Neuron (in vitro differentiated cells): ENCODE measurements at regions not wholly inside any gene's neighbourhood (a gene's known extent, or its start where the extent isn't known, plus 50 kb on each side); places are given as distances from the start of the nearest gene placed in this dataset.

Experiments
- H2AFZ ChIP-seq: one replicate; pipeline ENCODE4 v1.6.1; 2013; ENCODE audit warnings: low read depth, mild to moderate bottlenecking, inconsistent platforms, low read length, moderate library complexity
- H3K27me3 ChIP-seq: one replicate; pipeline ENCODE4 v1.6.1; 2013; ENCODE audit warnings: low read length; ENCODE audit not compliant: insufficient read depth
- H3K36me3 ChIP-seq: one replicate; pipeline ENCODE4 v1.6.1; 2013; ENCODE audit warnings: low read length; ENCODE audit not compliant: insufficient read depth
- H3K4me1 ChIP-seq: one replicate; pipeline ENCODE4 v1.6.1; 2013; ENCODE audit warnings: low read length; ENCODE audit not compliant: insufficient read depth
- H3K4me3 ChIP-seq: 2 replicates; pipeline ENCODE4 v1.5.1; 2013; ENCODE audit warnings: mild to moderate bottlenecking, low read length, moderate library complexity
- H3K9me3 ChIP-seq: one replicate; pipeline ENCODE4 v1.6.1; 2013; ENCODE audit warnings: low read length

DNA sequence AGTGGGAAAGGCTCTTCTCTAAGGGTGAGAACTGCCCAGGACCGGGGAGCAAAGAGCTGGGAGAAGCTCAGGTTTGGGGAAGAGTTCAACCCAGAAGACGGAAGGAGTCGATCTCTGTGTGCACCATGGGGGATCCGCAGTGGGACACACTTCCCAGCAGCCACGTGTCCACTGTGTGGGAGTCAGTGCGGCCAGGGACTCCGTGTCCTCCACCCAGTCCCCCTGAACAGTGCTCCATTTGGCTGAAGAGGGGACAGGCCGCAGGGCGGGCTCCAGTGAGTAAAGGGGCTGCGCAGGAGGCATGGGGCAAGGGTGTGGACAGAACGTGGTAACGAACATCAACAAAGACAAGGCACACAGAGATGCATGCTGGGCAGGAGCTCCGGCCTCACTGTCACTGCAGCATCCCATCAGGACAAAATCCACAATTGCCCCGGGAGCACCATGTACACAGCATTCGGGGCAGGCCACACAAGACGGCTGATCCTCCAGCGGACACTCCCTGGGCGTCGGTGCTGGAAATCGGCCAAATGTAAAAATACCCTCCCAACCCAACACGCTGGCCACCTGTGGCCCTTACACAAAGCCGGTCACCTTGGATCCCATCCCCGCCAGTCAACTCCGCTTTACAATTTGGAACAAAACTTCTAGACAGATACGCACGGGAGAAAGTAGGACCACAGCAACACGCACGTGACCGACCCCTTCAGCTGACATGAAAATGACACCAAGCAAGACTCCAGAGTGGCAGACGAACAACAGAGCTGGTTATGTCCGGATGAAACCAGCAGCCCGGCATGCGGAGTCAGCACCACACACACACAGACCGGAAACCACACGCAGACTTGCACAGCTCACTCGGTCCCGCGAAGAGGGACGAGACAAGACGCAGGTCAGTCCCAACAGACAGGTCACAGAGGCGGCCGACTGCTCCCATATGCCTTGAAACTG lies 366.8 kb downstream of the SHANK2 start:
- H2AFZ ChIP-seq: no peak overlapping the region
- peaks cover 9% of the 10 kb centered on the region for H3K9me3 ChIP-seq
- H3K36me3 ChIP-seq: no peaks in the 10 kb centered on the region
- H3K4me3 ChIP-seq: no peak overlapping the region
- peaks cover 35% of the 10 kb centered on the region for H3K4me1 ChIP-seq
- H3K27me3 ChIP-seq: no peaks in the 10 kb centered on the region

DNA sequence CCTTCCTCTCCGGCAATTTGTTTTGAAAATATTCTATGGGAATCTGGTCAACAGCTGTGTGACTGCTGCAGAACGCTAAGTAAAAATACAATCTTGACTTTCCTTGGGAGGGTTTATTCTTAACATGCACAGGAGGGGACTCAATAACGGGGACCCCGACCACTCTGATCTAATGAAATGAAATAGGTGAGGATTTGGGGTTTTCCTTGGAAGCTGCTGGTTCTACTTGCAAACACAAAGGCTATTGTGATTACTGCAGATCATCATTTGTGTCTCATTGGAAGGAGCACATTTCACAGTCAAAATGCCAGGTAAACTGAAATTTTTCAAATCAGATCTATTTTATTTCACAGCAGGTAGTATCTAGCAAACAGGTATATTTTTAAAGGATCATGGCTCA lies 366.1 kb downstream of the SHANK2 start:
- Histone ChIP-seq H3K9me3 (peaks cover 9% of the 10 kb centered on the region), H3K4me1 (peaks cover 35% of the 10 kb centered on the region), H3K4me3 (no peak overlapping the region), H3K36me3 (no peaks in the 10 kb centered on the region), H3K27me3 (no peaks in the 10 kb centered on the region), H2AFZ (no peak overlapping the region)

DNA sequence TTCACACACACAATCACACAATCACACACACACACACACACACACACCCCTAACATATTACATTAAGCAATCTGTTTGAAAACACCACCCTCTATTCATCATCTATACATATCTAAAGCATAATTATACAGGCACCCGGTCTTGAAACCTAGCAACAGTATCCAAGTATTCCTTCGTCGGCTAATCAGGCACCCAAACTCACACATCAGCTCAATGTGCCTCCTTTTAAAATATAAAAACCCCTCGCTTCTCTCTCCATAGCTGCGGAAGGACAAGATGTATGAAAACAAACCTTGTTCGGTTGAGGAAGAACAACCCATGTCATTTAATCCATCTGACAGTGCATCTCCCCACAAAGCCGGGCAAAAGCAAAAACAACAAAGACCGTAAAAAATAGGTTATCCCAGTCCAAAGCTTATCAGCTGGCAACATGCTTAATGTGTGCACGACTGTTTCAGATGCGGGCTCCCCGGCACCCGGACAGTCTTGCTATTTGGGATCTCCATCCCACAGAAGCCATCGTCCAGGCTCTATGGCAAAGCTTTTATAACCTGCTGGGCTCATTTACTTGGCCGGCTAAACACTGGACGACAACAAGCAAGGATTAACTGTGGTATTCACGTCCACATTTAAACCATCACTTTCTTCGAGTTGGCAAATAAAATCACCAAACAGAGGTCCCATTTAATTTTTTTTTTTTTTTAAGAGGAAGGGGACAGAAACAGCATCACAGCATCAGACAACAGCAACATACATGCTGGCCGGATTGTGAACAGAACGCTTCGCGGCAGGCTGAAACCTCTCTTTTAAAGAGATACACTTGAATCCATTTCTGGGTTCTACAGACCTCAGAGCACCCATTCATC lies 365.5 kb downstream of the SHANK2 start:
- Histone ChIP-seq H3K4me3 (no peak overlapping the region), H3K9me3 (peaks cover 9% of the 10 kb centered on the region), H3K4me1 (peaks cover 40% of the 10 kb centered on the region), H3K27me3 (no peaks in the 10 kb centered on the region), H2AFZ (no peak overlapping the region), H3K36me3 (no peaks in the 10 kb centered on the region)

DNA sequence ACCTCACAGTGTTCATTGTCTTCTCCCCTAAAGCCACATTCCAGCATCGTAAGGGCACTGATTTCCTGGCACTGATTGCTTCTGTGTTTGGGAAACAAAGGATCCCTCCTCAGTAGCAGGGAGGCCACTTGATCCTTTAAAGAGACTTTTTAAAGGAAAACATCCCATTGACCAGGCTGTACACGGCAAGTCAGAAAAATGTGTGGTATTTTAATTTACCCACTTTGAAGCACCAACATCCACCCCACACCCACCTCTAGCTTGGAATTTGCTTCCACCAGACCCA lies 364.9 kb downstream of the SHANK2 start:
- peaks cover 9% of the 10 kb centered on the region for H3K9me3 ChIP-seq
- no peaks in the 10 kb centered on the region for H3K36me3 ChIP-seq
- H2AFZ ChIP-seq: no peak overlapping the region
- H3K4me1 ChIP-seq: peaks cover 39% of the 10 kb centered on the region
- H3K27me3 ChIP-seq: no peaks in the 10 kb centered on the region
- H3K4me3 ChIP-seq: no peak overlapping the region

DNA sequence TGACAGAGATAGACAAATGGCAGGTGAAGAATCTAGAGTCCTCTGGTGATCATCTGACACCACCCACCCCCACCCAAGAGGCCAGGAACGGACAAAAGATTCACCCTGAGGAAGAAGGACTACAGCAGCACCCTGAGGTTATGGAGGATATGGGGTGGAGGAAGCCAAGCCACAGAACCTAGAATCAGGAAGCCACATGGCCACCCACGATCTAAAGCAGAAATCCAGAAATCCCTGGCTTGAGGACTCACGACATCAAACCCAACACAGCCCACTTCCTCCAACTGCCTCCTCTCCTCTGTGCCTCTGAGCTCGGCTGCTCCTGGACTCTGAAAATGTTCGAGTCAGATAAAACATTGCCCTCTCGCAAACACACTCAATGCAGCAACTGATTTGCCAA lies 364.3 kb downstream of the SHANK2 start:
- H3K27me3 ChIP-seq: no peaks in the 10 kb centered on the region

DNA sequence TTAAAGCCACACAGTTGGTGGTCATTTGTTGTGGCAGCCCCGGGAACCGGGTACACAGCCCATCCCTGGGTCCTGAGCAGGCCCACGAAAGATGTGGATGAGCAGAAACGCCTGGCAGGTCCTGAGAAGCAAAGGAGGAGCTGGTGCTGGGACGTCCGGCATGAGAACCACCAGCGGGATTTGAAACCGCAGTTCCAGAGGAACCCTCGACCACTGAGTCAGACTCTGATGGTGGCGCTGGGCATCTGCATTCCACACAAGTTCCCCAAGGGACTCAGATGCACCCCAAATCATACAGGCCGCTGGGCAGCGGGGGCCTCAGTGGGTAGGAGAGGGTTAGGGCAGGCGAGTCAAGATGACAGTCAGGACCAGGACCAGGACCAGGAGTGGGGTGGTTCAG lies 363.0 kb downstream of the SHANK2 start:
- Histone ChIP-seq H3K4me1 (peaks cover 38% of the 10 kb centered on the region), H3K4me3 (no peak overlapping the region), H3K27me3 (no peaks in the 10 kb centered on the region), H2AFZ (no peak overlapping the region), H3K9me3 (peaks cover 9% of the 10 kb centered on the region), H3K36me3 (no peaks in the 10 kb centered on the region)

More for the DNA sequence above, 364.3 kb downstream of the SHANK2 start:
- Histone ChIP-seq H3K4me3 (no peak overlapping the region), H3K36me3 (no peaks in the 10 kb centered on the region), H3K9me3 (peaks cover 9% of the 10 kb centered on the region), H2AFZ (no peak overlapping the region), H3K4me1 (peaks cover 38% of the 10 kb centered on the region)

DNA sequence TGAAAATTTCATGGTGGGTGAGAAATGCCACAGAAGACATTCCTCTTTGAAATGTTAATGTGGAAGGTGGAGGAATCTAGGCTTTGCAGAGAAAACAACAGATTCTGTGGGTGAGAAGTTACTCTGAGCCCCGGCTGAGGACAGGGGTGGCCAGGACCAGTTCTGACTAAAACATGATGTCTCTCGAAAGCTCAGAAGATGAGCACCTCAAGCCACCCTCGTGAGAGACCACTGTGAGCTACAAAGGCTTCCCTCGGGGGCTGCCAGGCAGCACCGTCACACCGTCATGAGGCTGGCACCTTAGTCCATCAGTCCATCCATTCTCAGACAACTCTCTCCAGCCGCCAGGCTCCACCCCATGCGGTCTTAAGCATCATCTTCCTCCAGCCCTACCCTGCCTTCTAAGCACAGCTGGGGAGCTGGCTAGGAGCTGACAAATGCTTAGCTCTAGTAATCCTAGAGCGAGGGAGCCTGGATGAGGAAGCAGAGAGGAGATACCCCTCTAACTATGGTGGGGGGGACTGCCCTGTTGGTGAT lies 360.5 kb downstream of the SHANK2 start:
- H3K4me1 ChIP-seq: peaks cover 21% of the 10 kb centered on the region
- H3K36me3 ChIP-seq: no peaks in the 10 kb centered on the region
- H3K9me3 ChIP-seq: peaks cover 9% of the 10 kb centered on the region
- H3K27me3 ChIP-seq: no peaks in the 10 kb centered on the region
- no peak overlapping the region for H3K4me3 ChIP-seq
- H2AFZ ChIP-seq: no peak overlapping the region

DNA sequence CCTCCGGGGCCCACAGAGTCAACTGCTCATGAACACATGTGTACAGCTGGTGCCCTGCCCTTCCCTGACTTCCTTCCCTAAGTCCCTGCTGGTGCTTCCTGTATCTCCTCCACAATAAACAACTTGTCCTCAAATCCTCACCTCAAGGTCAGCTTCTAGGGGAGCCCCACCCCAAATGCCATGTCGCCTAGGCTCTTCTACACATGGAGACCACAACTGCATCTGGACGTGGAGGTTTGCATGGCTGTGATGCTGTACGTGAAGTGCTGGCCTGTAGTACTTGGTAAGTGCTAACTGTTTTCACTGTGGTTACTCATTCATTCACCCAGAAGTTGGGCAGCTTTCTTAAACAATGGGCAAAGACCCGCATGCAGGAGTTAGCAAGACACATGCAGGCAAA lies 359.5 kb downstream of the SHANK2 start:
- H3K4me3 ChIP-seq: no peak overlapping the region
- H3K9me3 ChIP-seq: peaks cover 12% of the 10 kb centered on the region
- no peaks in the 10 kb centered on the region for H3K36me3 ChIP-seq
- peaks cover 11% of the 10 kb centered on the region for H3K4me1 ChIP-seq
- H2AFZ ChIP-seq: no peak overlapping the region
- no peaks in the 10 kb centered on the region for H3K27me3 ChIP-seq

DNA sequence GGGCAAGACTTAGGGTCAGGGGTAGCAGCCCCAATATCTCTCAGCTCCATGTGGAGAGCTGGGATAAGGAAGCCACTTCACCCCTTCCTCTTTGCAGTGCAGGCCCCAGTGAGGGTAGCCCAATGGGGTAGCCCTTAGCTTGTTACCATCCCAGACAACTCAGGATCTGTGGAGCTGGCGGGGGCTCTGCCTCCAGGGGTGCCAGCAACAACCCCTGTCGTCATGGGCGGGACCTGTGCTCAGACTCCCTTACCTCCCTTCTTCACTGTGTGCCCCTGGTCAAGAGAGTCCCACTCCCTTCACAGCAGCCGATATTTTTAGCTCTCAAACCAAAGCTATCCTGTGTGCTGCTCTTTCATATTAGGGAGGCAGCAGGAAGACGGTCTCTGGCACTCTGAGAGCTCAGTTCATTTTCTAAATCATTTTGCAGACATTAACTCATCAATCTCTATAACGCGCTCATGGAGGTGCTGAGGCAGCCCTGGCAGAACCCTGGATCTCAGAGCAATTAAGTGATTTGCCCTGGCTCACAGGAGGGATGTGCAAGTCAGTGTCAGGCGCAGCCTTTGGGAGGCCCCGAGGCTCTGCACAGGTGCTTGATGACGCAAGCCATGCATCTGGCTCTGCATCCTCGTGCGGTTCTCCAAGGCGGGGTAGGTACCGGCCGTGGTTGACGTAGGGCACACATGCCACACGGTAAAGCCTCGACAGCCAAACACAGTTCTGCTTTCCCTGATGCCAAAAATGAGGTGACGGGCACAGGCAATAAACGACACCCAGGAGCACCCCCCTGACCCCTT lies 357.6 kb downstream of the SHANK2 start:
- Histone ChIP-seq H3K36me3 (no peaks in the 10 kb centered on the region), H3K4me1 (peaks cover 9% of the 10 kb centered on the region), H3K27me3 (no peaks in the 10 kb centered on the region), H3K9me3 (peaks cover 12% of the 10 kb centered on the region), H2AFZ (no peak overlapping the region), H3K4me3 (no peak overlapping the region)

DNA sequence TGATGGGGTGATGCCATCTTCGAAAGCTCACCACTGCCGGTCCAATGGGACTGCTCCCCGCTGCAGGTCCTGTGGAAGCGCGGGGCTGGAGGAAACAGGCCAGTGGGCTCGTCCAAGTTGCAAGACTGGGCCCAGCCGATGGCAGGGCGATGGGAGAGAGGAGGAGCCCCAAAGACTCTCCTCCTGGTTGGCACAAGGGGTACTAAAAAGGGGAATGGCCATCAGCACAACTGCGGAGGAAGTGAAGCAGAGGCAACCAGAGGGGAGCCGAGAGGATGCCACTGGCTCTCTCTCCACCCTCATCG lies 357.1 kb downstream of the SHANK2 start:
- Histone ChIP-seq H3K36me3 (no peaks in the 10 kb centered on the region), H3K9me3 (peaks cover 11% of the 10 kb centered on the region), H3K27me3 (no peaks in the 10 kb centered on the region), H3K4me1 (peaks cover 9% of the 10 kb centered on the region), H2AFZ (no peak overlapping the region), H3K4me3 (no peak overlapping the region)

DNA sequence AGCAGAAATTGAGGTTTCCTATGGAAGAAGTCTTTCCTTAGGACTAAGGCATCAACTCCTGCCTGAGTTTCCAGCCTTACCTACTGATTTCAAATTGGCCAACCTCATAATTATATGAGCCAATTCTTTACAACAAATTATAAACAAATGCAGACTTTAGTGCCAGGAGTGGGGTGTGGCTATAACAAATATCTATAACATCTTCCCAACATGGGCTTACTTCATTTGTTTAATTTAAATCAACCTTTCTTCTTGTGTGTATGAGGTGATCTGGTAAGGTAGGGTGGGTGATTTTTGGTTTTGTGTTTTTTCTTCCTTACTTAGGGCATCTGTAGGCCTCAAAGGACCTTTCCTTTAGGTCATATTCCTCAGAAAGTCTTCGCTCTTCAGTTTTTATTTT lies 354.9 kb downstream of the SHANK2 start:
- Histone ChIP-seq H2AFZ (no peak overlapping the region), H3K4me1 (peaks cover 4% of the 10 kb centered on the region), H3K9me3 (peaks cover 11% of the 10 kb centered on the region), H3K36me3 (no peaks in the 10 kb centered on the region), H3K27me3 (no peaks in the 10 kb centered on the region), H3K4me3 (no peak overlapping the region)

DNA sequence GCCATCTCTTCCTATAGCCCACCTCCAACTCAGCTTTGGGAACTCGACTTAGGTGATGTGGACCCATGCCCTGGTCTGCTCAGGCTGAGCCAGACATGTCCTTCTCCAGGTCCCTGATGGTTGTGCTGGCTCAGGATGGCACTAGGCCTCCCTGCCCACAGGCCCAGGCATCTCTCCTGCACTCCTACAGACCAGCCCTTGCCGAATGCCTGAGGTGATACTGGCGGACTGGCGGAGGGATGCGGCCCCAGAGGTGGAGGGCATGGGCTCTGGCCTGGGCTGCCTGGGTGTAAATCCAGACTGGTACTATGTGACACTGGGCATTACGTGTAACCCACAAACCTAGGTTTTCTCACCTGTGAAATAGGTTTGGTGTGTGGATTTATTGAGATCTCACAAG lies 352.8 kb downstream of the SHANK2 start:
- H3K4me3 ChIP-seq: no peak overlapping the region
- H3K9me3 ChIP-seq: peaks cover 11% of the 10 kb centered on the region
- H3K36me3 ChIP-seq: no peaks in the 10 kb centered on the region

DNA sequence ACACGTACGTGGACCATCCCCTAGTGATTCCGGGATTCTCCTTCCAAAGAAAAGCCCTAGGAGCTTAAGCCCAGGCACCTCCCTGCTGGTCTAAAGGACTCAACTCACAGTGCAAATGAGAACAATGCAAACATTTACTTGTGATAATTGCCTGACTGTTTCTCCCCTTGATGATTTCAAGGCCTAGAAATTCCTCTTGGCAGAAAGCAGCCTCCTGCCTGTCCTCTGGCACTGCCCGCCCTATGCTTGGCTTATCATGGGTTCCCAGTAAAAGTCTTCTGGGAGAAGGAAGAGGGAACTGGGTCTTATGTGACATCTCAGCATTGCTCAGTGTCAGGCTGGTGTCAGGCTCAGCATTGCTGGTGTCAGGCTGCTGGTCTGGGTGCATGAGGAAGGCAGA lies 351.8 kb downstream of the SHANK2 start:
- no peak overlapping the region for H2AFZ ChIP-seq

More for the DNA sequence above, 352.8 kb downstream of the SHANK2 start:
- Histone ChIP-seq H2AFZ (no peak overlapping the region), H3K4me1 (peaks cover 5% of the 10 kb centered on the region), H3K27me3 (no peaks in the 10 kb centered on the region)

More for the DNA sequence above, 351.8 kb downstream of the SHANK2 start:
- Histone ChIP-seq H3K4me3 (no peak overlapping the region), H3K4me1 (peaks cover 5% of the 10 kb centered on the region), H3K27me3 (no peaks in the 10 kb centered on the region), H3K36me3 (no peaks in the 10 kb centered on the region), H3K9me3 (peaks cover 11% of the 10 kb centered on the region)
